Heart right ventricle (tissue), 16 donors: ENCODE measurements at regions not wholly inside any gene's neighbourhood (a gene's known extent, or its start where the extent isn't known, plus 50 kb on each side); places are given as distances from the start of the nearest gene placed in this dataset.

Experiments used
- ATAC-seq, 8 donors: fragments of 200-7000 bp; cut with Tn5 transposase; one replicate each; pipeline ENCODE4 v1.9.1; 2020; ENCODE audit warnings: mild to moderate bottlenecking in 8 of 8, moderate library complexity in 8 of 8, moderate number of reproducible peaks in 1 of 8
- DNase-seq, 2 donors: peaks; one replicate each; pipeline ENCODE4 v3.0.0-alpha.2; 2020
- H3K27ac ChIP-seq, 10 donors: fragments of 200-600 bp; sonication (generic) in 2 of 10; one replicate each; pipeline versions ENCODE4 v1.5.0 to v1.8.0; 2020 to 2022; ENCODE audit warnings: mild to moderate bottlenecking in 3 of 10
- H3K27me3 ChIP-seq, 7 donors: fragments of 200-600 bp; one replicate each; pipeline ENCODE4 v1.8.0; 2021 to 2022; ENCODE audit warnings: mild to moderate bottlenecking in 2 of 7
- H3K36me3 ChIP-seq, 9 donors: fragments of 200-600 bp; sonication (generic) in 1 of 9; one replicate each; pipeline versions ENCODE4 v1.5.0 to v1.8.0; 2020 to 2022; ENCODE audit warnings: mild to moderate bottlenecking in 2 of 9
- H3K4me1 ChIP-seq, 9 donors: fragments of 200-600 bp; sonication (generic) in 1 of 9; one replicate each; pipeline versions ENCODE4 v1.5.0 to v1.8.0; 2020 to 2022; ENCODE audit warnings: mild to moderate bottlenecking in 4 of 9
- H3K4me3 ChIP-seq, 10 donors: fragments of 200-600 bp; sonication (generic) in 2 of 10; one replicate each; pipeline versions ENCODE4 v1.5.0 to v1.8.0; 2020 to 2022; ENCODE audit warnings: mild to moderate bottlenecking in 7 of 10, moderate library complexity in 2 of 10
- H3K9me3 ChIP-seq, 11 donors: fragments of 200-600 bp in 10 of 11; sonication (generic) in 2 of 11; one replicate each; pipeline versions ENCODE4 v1.5.0 to v1.8.0; 2013 to 2022; ENCODE audit warnings: mild to moderate bottlenecking in 2 of 11, control low read depth in 1 of 11, moderate library complexity in 1 of 11
- WGBS, 2 donors: extraction: QIAGEN DNeasy Blood & Tissue Kit; methylation state at CpG; one replicate each; pipeline ENCODE4 v1.1.7; 2013; ENCODE audit warnings: inconsistent platforms in 1 of 2; 5-methylcytosine and 5-hydroxymethylcytosine counted together
- intact Hi-C, 10 donors: fragments of 100-400 bp; cut with DNase I; formaldehyde crosslinking; loops; one replicate each; pipeline versions ENCODE4 v1.11.1 to v1.14.2; 2022
- TF ChIP-seq, protein P1 (sequence below), 9 donors: fragments of 200-600 bp; sonication (generic) in 2 of 9; IDR thresholded peaks; one replicate each; pipeline versions ENCODE4 v1.5.0 to v1.8.0; 2021 to 2022; ENCODE audit warnings: antibody characterized with exemption in 9 of 9, mild to moderate bottlenecking in 5 of 9, moderate library complexity in 1 of 9
- donor health status: Arrhythmogenic right ventricular cardiomyopathy.
- donor health status: ischemic (EF 13 %, LVEDD 7.1; RV severe dilation, severe dysfunction).
- donor health status: healthy with polysubstance abuse.
- donor health status: DM: no; HTN: yes; CAD: no.
- donor health status: DM: no; HTN: no; CAD: no.
- donor health status: ischemic (EF 25% LVEDD 6.9; RV normal size, moderate dysfunction).
- donor health status: ischemic (EF 25% LVEDD 5.7; RV mildly dilated, moderate dysfunction).
- donor health status: healthy.
- donor health status: DM: yes; HTN: yes; CAD: no.
- donor health status: Ischemic cardiomyopathy.
- donor health status: ischemic (EF 35%, LVEDD 5.7; RV mildly dilated, moderate dysfunction).
- donor health status: nonischemic (EF 11% LVEDD 7.7; RV severe dilation, severe dysfunction).
- donor health status: DM: yes; HTN: yes; CAD: no.
- donor health status: PGD.
- donor health status: ischemic (EF 29% LVEDD 5.4; RV normal size, mild dysfunction).
- donor health status: nonischemic (EF 23%, LVEDD 6.1; RV moderate dilation, normal function).

DNA sequence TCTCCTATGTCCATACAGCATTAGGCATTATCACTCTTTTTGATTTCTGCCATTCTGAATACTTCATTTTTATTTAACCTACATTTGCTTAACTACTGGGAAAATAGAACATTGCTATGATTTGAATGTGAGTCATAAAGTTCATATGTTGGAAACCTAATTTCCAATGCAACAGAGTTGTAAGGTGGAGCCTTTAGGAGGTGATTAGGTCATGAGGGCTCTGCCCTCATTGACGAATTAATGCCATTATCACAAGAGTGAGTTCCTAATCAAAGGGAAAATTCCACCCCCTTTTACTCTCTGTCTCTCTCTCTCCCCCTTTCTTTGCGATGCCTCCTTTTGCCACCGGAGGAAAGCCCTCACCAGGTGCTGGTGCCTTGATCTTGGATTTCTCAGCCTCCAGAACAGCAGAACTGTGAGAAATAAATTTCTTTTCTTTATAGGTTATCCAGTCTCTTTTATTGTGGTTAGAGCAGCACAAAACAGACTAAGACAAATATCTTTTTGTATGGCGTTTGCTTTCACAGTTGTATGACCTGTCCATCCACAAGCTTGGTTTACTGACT, 180.1 kb upstream of the ARID2 start:
- H3K27me3 ChIP-seq, result no peaks in the 10 kb centered on the region
- TF ChIP-seq, protein P1, sequence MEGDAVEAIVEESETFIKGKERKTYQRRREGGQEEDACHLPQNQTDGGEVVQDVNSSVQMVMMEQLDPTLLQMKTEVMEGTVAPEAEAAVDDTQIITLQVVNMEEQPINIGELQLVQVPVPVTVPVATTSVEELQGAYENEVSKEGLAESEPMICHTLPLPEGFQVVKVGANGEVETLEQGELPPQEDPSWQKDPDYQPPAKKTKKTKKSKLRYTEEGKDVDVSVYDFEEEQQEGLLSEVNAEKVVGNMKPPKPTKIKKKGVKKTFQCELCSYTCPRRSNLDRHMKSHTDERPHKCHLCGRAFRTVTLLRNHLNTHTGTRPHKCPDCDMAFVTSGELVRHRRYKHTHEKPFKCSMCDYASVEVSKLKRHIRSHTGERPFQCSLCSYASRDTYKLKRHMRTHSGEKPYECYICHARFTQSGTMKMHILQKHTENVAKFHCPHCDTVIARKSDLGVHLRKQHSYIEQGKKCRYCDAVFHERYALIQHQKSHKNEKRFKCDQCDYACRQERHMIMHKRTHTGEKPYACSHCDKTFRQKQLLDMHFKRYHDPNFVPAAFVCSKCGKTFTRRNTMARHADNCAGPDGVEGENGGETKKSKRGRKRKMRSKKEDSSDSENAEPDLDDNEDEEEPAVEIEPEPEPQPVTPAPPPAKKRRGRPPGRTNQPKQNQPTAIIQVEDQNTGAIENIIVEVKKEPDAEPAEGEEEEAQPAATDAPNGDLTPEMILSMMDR (IDR thresholded peaks at IDR 0.05), result no peak
- ATAC-seq (no peak), DNase-seq (no peak)
- H3K4me1 ChIP-seq, result no peaks in the 10 kb centered on the region
- H3K9me3 ChIP-seq, result no peaks in the 10 kb centered on the region
- H3K4me3 ChIP-seq, result no peak overlapping the region
- H3K36me3 ChIP-seq, result no peaks in the 10 kb centered on the region
- intact Hi-C loops, result loop anchor here in 9 of 10 donors (5.0 to 10.0 kb wide), 7 partner anchors 165 to 455 kb away; partner anchors contain the start of gene ARID2 (in 3 of the 9)
- 68 to 81% methylated on average over 4 of the region's 4 CpGs for WGBS, 2 donors
- no peak overlapping the region for H3K27ac ChIP-seq

DNA sequence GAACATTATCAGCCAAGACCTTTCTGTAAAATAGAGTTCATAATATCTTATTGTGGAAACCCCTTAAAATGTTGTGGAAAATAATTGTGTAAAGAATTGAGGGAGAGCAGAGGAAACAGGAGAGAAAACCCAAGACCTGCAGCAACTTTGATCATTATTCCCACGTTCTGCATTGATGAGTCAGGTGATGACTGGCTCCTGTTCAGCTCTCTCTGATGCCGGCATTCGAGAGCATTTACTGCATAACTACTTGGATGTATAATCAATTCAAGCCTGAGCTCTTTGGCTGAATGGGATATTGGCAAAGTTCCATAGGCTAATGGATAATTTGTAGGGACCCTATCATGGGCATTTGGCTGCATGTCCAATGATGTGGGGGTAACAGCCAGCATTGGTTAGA, 176.3 kb upstream of the ARID2 start:
- Histone ChIP-seq H3K27me3 (no peaks in the 10 kb centered on the region), H3K4me3 (no peak overlapping the region), H3K36me3 (no peaks in the 10 kb centered on the region), H3K9me3 (peaks cover 0 to 1% (median 0%) of the 10 kb centered on the region in 11 donors), H3K27ac (no peak overlapping the region), H3K4me1 (peaks cover 0 to 5% (median 0%) of the 10 kb centered on the region in 9 donors)
- TF ChIP-seq, protein P1 (IDR thresholded peaks at IDR 0.05), result no peak
- DNase-seq (no peak), ATAC-seq (no peak)
- intact Hi-C loops, result loop anchor here in 1 of 10 donors (10.0 kb wide), 1 partner anchor 452 kb away; no protein-coding TSS in a partner anchor
- 86 to 90% methylated on average over 3 of the region's 3 CpGs for WGBS, 2 donors

DNA sequence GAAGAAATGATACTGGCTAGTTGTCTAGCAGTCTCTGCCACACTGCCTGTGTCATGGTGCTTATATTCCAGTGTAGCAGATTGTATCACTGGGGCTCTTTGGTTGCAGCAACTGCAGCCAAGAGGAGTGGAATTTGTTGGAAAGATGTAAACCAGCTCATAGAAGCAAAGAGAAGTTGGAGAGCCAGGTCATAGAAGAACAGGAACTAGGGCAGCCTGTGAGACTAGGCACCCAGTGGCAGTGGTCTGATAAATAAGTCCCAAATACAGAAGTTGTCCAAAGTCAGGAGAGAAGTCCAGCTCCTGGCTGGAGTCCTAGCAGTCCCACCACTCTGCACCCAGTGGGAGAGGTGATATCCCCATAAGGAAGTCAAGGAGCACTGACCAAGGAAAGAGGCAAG, 172.5 kb upstream of the ARID2 start:
- ATAC-seq, result no peak

DNA sequence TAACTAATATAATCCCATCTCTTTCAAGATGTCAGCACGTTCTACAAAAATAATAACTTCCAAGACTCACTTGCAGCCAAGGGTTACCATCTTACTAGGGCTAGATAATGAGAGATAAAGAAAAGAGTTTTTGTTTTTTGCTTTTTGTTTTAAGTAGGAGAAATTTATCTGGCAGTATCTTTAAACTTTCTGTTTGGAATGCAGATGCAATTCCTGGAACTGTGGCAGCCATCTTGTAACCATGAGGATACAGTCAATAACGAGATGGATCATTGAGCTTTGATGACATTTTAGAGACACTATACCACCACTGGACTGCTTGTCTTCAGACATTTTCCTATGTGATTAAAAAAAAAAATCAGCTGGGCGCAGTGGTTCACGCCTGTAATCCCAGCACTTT, 171.2 kb upstream of the ARID2 start:
- ATAC-seq (no peak), DNase-seq (no peak)
- 92 to 95% methylated on average over 4 of the region's 4 CpGs for WGBS, 2 donors
- no peak overlapping the region for H3K27ac ChIP-seq
- no peaks in the 10 kb centered on the region for H3K27me3 ChIP-seq
- intact Hi-C loops, result loop anchor here in 1 of 10 donors (10.0 kb wide), 1 partner anchor 446 kb away; no protein-coding TSS in a partner anchor
- TF ChIP-seq, protein P1 (IDR thresholded peaks at IDR 0.05), result no peak
- no peak overlapping the region for H3K4me3 ChIP-seq
- peaks cover 0 to 5% (median 0%) of the 10 kb centered on the region in 11 donors for H3K9me3 ChIP-seq
- peaks cover 0 to 5% (median 0%) of the 10 kb centered on the region in 9 donors for H3K4me1 ChIP-seq
- no peaks in the 10 kb centered on the region for H3K36me3 ChIP-seq

More for the DNA sequence above, 172.5 kb upstream of the ARID2 start:
- no peaks in the 10 kb centered on the region for H3K36me3 ChIP-seq
- no peak for DNase-seq
- no peaks in the 10 kb centered on the region for H3K27me3 ChIP-seq
- H3K9me3 ChIP-seq, result peaks cover 0 to 5% (median 0%) of the 10 kb centered on the region in 11 donors
- peaks cover 0 to 5% (median 0%) of the 10 kb centered on the region in 9 donors for H3K4me1 ChIP-seq
- H3K27ac ChIP-seq, result no peak overlapping the region
- TF ChIP-seq, protein P1 (IDR thresholded peaks at IDR 0.05), result no peak
- intact Hi-C loops, result loop anchor here in 1 of 10 donors (10.0 kb wide), 1 partner anchor 448 kb away; no protein-coding TSS in a partner anchor
- H3K4me3 ChIP-seq, result no peak overlapping the region
